WERI-Rb-1 (cell line): ENCODE measurements at regions not wholly inside any gene's neighbourhood (a gene's known extent, or its start where the extent isn't known, plus 50 kb on each side); places are given as distances from the start of the nearest gene placed in this dataset.

Experiments
- DNase-seq: peaks from one replicate; pipeline ENCODE4 v3.0.0-alpha.2; 2020
- H3K27ac ChIP-seq: fragments of 250-450 bp; sonication (Bioruptor Pico); 2 replicates; pipeline ENCODE4 v1.5.1; 2020; ENCODE audit warnings: mild to moderate bottlenecking, moderate library complexity
- H3K27me3 ChIP-seq: fragments of 250-450 bp; sonication (Bioruptor Pico); 2 replicates; pipeline ENCODE4 v1.5.1; 2021; ENCODE audit warnings: mild to moderate bottlenecking, low read depth, moderate library complexity; ENCODE audit not compliant: insufficient read depth, severe bottlenecking
- H3K36me3 ChIP-seq: fragments of 250-450 bp; sonication (Bioruptor Pico); 2 replicates; pipeline ENCODE4 v1.5.1; 2020; ENCODE audit warnings: mild to moderate bottlenecking, moderate library complexity
- H3K4me3 ChIP-seq: 2 replicates; pipeline ENCODE4 v1.5.1; 2011; ENCODE audit warnings: low read depth, mild to moderate bottlenecking, control low read depth, low read length
- H3K9me3 ChIP-seq: fragments of 250-450 bp; sonication (Bioruptor Pico); 2 replicates; pipeline ENCODE4 v1.5.1; 2021; ENCODE audit warnings: mild to moderate bottlenecking, moderate library complexity; ENCODE audit not compliant: severe bottlenecking
- CTCF ChIP-seq: IDR thresholded peaks from 2 replicates; pipeline ENCODE4 v1.5.1; 2011; ENCODE audit warnings: low read depth, mild to moderate bottlenecking, control low read depth, inconsistent platforms, low read length

GRCh38 chr20:12047838-12048432 is 130.2 kb downstream of the BTBD3 start:
- H3K36me3 ChIP-seq, result no peaks in the 10 kb centered on the region
- no peak overlapping the region for H3K4me3 ChIP-seq
- H3K9me3 ChIP-seq, result no peaks in the 10 kb centered on the region
- H3K27ac ChIP-seq, result no peak overlapping the region
- no peaks in the 10 kb centered on the region for H3K27me3 ChIP-seq
- TF ChIP-seq CTCF, result no peak
- DNase-seq, result no peak

- DNase-seq, result no peak
- Histone ChIP-seq H3K27ac (no peak overlapping the region), H3K4me3 (no peak overlapping the region), H3K36me3 (no peaks in the 10 kb centered on the region), H3K27me3 (no peaks in the 10 kb centered on the region), H3K9me3 (no peaks in the 10 kb centered on the region)
- TF ChIP-seq CTCF, result no peak
Observed at GRCh38 chr20:12049125-12049524, 131.4 kb downstream of the BTBD3 start.

- Histone ChIP-seq H3K27ac (no peak overlapping the region), H3K36me3 (no peaks in the 10 kb centered on the region), H3K4me3 (no peak overlapping the region), H3K27me3 (no peaks in the 10 kb centered on the region), H3K9me3 (no peaks in the 10 kb centered on the region)
- no peak for DNase-seq
- TF ChIP-seq CTCF, result no peak
Observed at GRCh38 chr20:12051206-12052163, 133.8 kb downstream of the BTBD3 start.

- no peak for TF ChIP-seq CTCF
- no peaks in the 10 kb centered on the region for H3K36me3 ChIP-seq
- H3K27me3 ChIP-seq, result no peaks in the 10 kb centered on the region
- DNase-seq, result no peak
- no peaks in the 10 kb centered on the region for H3K9me3 ChIP-seq
- H3K27ac ChIP-seq, result no peak overlapping the region
- H3K4me3 ChIP-seq, result no peak overlapping the region
Observed at GRCh38 chr20:12053353-12053752, 135.7 kb downstream of the BTBD3 start.

GRCh38 chr20:12054556-12054955 is 136.9 kb downstream of the BTBD3 start:
- TF ChIP-seq CTCF, result no peak
- DNase-seq, result no peak
- no peaks in the 10 kb centered on the region for H3K27me3 ChIP-seq
- H3K9me3 ChIP-seq, result no peaks in the 10 kb centered on the region
- H3K36me3 ChIP-seq, result no peaks in the 10 kb centered on the region
- H3K4me3 ChIP-seq, result no peak overlapping the region
- H3K27ac ChIP-seq, result no peak overlapping the region
